DMS53 (cell line): ENCODE measurements at regions not wholly inside any gene's neighbourhood (a gene's known extent, or its start where the extent isn't known, plus 50 kb on each side); places are given as distances from the start of the nearest gene placed in this dataset.

Experiments used
- DNase-seq: peaks from one replicate; lab custom pipeline; 2025; lab: John Stamatoyannopoulos, UW

DNA sequence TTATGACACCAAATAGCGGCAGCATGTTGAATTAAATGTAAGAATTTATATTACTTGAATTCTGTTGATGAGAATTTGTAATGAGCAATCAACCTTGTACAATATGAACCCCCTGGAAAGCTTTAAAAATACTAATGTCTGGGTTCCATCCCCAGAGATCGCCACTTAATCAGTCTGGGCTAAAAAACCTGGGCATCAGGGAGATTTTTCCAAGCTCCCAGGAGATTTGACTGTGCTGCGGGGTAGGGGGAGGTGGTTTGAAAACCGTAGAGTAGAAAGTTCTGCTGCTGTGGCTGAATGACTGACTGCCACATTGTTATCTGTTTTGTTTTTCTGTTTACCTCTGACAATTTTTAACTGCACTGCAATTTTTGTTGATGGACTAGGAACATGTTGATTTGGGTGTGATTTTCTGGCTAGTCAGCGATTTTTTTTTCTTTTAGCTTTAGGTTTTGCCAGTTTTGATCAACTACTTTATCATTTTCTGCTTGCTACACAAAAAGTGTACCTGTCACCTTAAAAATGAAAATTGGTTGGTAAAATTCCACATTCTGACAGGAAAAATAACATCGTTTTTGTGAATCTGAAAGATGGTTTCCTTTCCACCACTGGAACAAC, 79.3 kb downstream of the PCTP start:
- DNase-seq = no peak

DNA sequence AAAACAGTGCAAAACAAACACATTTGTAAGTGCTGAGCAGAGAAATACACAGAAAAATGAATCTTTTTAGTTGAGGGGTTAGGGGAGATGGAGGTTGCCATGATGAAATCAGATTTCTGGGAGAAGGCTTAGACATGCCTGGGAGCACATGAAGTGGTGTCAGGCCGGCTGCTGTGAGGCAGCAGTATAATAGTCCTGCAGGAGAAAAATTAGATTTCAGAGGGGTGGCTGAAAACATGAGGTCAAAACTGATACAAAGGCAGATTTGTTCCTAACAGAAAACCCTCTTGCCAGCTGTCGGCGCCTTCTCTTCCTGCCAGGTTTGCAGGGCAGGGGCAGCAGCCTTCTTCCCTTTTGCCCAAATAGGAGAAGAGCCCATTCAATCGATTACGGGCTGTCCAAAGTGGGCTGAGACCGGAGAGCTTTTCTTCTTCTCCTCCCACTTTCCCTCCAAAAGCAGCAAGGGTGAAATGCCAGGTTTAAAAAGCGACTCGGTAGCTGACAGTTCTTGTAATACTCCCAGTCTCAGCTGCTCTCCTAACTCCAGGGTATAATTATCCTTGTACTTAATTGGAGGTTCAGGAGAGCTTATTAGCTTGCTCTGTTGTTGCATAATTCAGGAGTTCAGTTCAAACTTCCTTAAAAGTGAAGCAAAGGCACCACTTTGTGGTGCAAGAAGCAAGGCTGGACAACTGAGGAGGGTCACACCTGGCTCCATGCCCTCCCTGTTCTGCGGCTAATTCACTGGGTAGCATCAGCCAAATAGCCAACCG, 80.0 kb downstream of the PCTP start:
- no peak for DNase-seq

DNA sequence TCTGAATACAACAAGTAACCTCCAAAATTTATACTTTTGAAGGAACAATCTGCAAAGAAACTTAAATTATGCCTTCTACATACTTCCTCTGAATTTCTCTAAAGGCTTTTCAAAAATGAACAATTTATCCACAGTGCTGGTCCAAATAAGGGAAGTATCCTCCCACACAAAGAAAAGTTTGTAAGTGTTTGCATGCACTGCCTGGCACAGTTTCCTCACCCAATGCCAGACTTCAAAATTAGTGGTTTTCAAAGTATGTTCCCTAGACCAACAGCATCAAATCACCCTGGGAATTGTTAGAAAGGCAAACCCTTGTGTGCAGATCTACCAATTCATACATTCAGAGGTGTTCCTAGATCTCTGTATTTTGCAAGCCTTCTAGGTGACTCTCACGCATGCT, 82.5 kb downstream of the PCTP start:
- no peak for DNase-seq

DNA sequence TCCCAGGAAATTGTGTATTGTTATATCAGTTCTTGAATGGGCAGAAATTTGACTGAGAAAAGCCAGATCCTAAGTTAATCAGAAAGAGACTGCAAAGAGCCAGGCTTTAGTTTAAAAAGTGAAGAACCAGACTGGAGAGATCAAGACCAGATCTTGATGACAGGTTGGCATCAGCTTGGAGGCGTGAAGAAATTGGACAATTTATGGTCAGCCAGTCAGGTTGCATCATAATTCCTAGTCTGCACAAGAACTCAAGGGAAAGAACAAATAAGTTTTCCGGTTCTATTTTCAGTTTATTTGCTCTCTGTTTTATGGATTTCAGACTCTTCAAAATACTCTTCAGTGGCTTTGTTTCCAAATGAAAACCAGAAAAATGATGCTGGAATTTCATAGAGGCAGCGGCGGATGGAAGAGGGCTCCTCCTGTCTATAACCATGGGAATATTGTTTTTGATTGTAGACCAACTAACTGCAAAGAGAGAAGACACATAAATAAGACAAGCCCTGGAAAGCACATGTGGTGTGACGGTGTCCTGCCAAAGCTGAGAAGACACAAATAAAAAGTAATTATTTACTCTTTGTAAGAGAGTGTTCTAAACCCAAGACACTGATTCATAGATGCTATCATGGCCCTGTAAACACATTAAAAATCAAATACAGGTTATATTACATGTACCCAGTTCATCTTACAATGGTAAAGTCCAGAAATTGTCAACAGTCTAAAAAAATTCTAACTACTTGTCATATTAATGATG, 91.7 kb downstream of the PCTP start:
- DNase-seq = no peak

DNA sequence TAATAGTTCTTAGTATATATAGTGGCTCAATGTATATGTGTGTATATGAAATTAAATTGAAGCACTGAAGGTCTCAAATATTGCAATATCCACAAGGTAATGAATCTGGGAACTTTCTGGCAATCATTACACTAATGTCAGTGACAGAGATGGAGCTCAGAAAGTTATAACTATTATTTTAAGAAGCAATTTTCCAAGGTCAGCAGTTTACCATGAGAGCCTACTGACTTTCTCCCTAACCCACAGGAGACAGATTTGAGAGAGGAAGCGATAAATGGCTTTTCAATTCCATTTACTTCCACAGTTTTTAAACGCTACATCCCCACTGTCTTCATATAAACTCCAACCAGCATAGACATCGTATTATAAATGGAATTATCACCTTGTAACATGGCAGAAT, 92.9 kb downstream of the PCTP start:
- DNase-seq = no peak

DNA sequence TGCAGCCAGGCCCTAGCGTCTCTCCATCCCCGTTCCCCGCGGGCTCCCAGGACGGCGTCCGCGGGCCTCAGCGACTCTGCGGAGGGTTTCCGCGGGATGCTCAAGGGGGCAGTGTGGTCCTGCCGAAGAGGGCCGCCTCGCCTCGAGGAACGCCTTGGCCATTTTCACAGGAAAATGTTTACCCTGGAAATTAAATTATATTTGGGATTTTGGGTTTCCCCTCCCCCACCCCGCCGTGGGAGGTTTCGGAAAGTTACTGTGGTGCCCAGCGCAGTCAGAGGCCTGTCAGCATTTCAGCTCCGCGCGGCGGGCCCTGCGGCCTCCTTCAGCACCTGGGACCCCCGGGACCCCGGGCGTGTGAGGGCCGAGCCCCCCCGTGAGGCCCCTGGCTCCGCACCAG, 94.5 kb downstream of the PCTP start:
- peak; percentile 49 for DNase-seq

DNA sequence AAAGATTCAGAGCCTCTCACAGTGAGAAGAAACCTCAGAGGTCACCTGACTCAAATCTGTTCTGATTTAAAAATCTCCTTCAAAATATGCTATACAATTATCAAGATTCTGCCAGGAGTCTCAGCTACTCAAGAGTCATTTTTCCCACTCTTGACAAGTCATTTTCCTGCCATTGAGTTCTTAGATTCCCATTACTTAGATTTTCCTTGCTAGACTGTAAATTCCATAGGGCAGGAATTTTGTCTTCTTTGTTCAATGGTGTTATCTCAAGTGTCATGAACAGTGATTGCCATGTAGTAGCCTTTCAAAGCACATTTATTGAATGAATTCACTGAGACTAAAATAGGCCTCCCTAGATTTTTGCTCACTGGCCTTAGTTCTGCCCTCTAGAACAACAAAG, 95.9 kb downstream of the PCTP start:
- DNase-seq = no peak

DNA sequence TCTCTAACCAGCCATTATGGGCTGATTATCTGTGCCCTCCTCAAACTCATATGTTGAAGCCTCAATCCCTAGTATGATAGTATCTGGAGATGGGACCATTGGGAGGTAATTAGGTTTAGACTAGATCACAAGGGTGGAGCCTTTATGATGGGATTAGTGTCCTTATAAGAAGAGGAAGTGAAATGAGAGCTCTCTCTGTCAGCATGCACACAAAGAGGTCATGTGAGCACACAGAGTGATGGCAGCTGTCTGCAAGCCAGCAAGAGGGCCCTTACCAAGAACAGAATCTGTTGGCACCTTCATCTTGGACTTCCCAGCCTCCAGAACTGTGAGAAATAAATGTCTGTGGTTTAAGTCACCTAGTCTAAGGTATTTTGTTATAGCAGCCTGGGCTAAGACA, 101.9 kb downstream of the PCTP start:
- peak; percentile 77 for DNase-seq

DNA sequence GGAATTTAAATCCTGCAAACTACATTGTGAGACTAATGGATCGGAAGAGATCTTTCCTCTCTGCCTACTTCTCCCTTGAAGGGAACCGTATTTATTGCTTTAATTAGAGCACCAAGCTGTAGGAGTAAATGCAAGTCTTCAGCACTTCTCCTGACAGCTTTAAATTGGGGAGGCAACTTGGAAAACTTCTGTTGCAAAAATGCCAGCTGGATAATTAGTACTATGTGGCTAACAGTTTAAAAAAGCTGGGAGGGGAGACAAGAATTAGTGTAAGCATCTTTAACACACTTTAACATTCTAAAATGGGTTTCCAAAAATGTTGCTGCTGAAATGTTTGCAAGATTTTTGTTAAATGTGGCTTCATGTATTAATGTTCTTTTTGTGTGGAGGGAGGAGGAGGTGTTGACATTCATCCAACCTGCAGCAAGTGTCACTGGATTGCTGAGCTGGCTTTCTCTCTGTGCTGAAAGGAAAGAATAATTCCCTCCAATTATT, 108.5 kb downstream of the PCTP start:
- DNase-seq = no peak

DNA sequence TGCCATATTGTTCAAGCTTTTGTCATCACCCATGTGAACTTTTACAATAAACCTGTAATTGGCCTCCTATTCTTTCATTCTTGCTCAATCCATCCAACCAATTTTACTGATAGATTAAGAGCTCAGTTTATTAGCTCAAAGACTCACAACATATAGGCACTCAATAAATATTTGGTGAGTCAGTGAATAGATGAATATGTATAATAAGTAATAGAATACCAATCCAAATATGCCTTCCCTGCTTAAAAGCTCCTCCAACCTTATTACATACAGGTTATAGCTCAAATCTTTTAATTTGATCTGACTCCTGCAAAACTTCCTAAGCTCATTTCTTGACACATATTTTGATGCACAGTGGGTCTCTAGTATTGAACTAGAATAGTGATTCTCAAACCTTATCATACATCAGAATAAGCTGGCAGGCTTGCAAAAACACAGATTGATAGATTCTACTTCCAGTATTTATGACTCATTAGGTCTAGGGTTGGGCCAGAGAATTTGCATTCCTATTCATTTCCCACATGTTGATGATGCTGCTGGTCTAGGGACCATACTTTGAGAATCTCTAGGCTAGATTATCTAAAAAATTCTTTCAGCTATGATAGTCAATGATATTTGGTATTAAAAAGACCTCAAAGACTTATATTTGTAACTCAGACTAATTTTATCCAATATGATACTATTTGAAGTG, 114.4 kb downstream of the PCTP start:
- DNase-seq = no peak

DNA sequence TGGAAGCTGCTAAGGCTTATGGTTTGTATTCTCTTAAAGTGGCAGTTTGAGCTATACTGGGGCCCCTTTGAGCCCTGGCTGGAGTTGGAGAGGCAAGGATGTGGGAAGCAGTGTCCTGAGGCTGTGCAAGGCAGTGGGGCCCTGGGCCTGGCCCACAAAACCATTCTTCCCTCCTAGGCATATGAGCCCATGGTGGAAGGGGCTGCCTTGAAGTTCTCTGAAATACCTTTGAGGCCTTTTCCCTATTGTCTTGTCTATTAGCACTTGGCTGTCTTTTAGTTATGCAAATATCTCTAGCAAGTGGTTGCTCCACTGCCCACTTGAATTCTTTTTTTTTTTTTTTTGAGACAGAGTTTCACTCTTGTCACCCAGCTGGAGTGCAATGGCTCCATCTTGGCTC, 119.2 kb downstream of the PCTP start:
- DNase-seq = no peak

DNA sequence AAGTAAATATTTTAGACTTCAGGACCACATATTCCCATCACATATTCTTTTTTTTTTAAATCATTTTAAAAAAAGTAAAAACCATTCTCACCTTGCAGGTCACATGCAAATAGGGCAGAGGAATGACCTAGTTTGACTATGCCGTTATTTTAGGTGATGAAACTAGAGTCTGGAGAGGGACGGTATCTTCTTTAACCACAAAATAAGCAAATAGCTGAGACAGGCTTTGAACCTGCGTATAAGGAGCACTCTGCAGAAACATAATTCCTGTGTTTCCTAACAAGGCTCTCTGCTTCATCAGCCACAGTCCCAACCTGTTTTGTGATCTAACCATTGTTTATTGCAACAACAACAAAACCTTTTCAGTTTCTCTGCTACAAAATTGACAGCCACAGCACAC, 121.5 kb downstream of the PCTP start:
- DNase-seq = no peak

DNA sequence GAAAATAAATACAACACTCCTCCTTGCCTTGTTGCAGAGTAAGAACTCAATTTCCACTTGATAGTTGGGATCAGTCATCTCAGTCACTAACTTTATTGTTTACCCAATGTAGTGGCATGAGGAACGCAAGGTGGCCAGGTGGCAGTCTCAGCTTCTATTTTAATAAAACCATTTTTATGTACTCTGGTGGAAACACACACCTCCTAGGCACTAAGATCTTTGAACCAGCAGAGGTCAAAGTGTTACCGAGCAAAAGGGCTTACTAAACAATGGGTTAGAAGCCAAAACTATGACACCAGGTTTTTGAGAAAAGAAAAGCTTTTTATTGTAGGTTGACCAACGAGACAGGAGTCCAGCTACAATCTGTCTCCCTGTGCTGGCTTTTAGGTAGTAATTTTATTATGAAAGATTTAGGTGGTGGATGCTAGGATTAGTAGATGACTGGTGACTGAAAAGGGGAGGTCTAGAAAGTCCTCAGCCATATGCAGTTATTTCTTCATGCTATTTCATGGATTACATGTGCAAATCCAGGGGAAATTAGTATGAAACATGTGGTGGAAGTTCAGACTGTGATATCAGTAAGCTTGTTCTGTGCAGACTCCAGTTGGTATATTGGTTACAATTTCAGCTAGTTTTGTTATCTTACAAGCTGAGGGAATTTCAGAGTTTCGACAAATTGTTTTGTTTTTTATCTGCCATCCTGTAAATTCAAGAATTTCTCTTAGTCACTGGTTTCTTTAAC, 122.3 kb downstream of the PCTP start:
- no peak for DNase-seq

DNA sequence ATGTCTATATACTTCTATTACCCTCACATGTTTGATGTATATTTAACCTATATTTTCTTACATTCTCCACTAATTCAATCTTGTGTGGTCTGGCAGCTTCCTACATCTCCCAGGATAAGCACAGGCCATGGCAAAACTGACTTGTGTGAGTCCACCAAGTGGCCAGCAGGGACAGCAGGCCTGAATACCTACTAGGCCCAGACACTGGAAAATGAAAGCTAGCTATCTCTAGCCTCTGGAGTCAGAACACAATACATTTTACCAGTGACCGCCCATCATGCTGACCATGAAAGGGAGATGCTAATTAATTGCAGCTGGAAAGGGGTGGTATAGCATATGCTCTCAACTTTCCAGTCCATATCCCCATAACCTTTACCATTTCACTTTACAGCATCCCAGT, 132.3 kb downstream of the PCTP start:
- peak; percentile 29 for DNase-seq

DNA sequence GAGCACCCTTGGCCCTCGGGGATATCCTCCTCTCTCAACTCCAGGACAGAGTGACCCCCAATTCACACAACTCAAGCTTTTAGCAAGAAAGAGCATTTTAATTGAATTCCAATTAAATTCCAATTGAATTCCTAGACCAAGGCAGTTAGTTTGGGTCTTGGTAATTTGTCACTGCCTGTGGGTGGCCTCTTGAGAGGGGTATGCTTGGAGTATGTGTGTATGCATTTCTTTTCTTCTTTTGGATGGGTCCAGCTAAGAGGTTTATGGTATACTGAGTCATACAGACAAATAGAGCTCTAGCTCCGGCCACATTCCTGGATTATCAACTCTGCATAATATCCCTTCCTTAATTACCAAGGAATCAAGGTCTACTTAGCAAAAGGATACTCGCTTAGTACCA, 136.7 kb downstream of the PCTP start:
- DNase-seq = no peak

DNA sequence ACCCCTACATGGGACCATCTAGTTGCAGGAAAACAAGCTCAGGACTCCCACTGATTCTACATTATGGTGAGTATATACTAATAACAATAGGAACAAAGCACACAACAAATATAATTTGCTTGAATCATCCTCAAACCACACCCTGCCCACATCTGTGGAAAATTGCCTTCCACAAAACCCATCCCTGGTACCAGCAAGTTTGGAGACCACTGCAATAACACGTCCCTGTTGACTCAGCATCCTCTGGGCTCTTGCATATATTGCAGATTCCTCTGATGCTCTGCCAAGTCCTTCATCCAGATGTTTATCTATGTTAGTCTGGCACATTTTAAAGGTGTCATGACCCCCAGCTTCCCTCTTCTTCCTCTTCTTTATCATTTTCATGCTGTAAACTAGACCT, 138.4 kb downstream of the PCTP start:
- DNase-seq = no peak

DNA sequence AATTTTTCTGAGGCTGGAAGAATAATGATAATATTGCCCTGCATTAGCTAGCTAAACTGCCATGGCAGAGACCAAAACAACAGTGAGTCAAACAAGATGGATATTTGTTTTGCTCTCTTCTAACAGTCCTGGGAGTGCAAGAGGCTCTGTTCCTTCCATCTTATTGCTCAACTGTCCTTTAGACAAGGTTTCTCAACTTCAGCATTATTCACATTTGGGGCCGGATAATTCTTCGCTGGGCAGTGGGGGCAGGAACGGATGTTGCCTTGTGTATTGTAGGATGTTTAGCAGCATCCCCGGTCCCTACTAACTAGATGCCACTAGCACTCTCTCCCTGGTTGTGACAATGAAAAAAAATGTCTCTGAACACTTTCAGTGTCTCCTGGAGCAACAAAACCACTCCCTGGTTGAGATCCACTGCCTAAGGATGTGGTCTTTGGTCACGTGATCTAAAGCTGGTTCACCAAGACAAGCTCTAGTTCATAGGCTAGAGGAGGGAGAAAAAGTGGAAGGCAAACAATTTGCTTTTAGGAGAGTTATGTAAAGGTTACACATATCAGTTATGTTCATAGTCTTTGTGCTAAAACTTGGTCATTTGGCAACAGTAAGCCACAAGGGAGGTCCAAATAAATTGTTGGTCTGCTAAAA, 144.4 kb downstream of the PCTP start:
- no peak for DNase-seq

DNA sequence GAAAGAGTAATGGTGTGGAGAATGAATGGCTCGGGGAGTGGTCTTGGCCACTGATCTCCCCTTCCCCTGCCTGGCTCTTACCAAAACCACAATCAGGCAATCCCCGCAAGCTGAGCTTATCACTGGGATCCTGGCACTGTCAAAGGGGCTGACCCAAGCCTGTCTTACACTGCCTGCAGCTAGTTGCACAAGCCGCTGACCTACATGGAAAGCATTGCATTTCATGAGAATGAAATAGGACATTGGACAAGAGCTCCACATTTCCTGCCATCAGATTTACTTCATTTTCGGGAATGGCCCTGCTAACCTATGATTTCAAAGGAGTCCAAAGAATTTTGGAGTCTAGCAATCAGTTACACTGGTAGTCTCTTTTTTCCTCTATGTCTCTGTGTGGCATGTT, 146.4 kb downstream of the PCTP start:
- DNase-seq = no peak

DNA sequence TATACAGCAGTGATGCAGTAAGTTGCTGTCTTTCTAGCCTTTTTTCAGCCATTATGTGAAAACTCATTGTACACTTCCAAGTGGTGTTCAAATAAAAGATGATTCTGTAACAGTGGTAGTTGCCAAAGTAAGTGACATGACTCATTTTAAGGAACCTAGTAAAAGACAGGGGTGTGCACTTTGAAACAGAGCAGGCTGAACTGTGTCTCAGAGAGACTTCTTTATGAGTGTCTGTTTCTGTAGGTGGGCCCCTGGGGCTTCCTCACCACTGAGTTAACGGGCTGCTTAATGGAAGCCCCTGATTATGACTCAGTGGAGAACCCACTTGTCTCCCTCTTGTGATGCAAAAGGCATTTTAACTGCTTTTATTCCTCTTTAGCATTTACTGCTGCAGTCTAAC, 147.3 kb downstream of the PCTP start:
- no peak for DNase-seq

DNA sequence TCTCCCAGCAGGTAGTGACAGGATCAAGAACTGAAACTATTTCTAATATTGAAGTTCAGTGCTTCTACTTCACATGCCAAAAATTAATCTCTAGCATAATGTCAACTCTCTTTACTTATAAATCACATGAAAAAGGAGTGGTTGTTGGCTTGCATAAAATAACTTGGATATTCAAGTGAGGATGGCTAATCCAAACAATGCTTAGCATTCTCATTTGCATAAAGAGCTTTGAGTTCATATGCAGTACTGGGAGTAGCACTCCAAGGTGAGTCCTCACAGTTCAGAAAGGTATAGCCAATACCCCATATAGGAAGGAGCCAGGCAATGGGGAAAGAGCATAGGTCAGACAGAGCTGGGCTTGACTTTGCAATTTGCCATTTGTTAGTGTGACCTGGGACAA, 149.3 kb downstream of the PCTP start:
- no peak for DNase-seq

DNA sequence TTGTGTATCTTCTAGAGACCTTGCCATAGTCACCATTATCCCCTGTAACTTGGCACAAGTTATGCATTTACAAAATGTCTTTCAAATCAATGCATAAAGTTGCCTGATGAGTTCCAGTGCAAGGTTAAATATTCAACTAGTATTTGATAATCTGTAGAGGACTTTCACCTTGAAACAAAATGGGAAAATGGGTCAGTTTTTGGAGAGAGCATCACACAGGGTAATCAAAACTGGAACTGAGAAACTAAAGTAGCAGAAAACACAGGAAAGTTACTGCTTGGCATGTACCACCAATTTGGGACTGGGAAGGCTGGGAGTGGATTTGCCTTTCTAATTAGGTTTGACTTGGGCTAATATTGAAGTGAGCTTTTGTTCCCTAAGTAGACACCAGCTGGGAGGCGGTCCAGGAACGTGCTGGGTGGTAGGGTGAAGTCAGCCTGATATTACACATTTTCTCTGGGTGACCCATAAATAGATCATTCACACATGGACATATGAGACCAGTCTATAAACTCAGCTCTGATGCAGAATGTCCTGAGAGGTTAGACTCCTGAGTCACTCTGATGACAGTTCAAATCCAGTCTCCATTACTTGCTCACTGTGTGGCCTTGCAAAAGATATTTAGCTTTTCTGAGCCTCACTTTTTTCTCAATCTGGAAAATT, 152.3 kb downstream of the PCTP start:
- DNase-seq = no peak
